ENCODE measurements at regions not wholly inside any gene's neighbourhood (a gene's known extent, or its start where the extent isn't known, plus 50 kb on each side); places are given as distances from the start of the nearest gene placed in this dataset.

- H3K4me3 ChIP-seq (ENCODE audit: low read depth, low read length): no peak overlapping the region
- peak; percentile 38 for DNase-seq (ENCODE audit: low read depth)
- no peak for TF ChIP-seq CTCF (conservative IDR thresholded peaks at IDR 0.05; ENCODE audit: low read depth, low read length)
These were observed 93.7 kb upstream of the DAP start for GRCh38 chr5:10854506-10855277.

DNA sequence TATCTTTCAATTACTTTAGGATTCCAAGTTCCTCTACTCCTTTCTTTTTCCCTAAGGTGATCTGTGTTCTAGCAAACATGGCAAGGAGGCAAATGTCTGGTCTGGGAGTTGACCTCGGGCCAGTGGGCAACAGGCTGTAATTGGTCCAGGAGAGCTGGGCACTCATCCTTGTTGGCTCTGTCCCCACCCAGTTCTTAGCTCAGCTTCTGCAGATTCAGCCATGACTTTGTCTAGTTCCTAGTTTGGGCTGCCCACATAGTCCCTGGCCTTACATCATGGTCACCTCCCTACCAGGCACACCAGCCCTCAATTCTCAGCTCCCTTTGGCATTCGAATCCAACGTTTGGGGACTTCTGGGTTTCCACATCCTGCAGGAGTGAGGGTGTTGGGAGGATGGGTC lies 92.1 kb upstream of the DAP start:
- H3K4me3 ChIP-seq (ENCODE audit: low read depth, low read length): no peak overlapping the region
- no peak for DNase-seq (ENCODE audit: low read depth)
- TF ChIP-seq CTCF (conservative IDR thresholded peaks at IDR 0.05; ENCODE audit: low read depth, low read length): no peak

GRCh38 chr5:10849278-10849677 lies 88.2 kb upstream of the DAP start:
- no peak for DNase-seq (ENCODE audit: low read depth)
- TF ChIP-seq CTCF (conservative IDR thresholded peaks at IDR 0.05; ENCODE audit: low read depth, low read length): no peak
- no peak overlapping the region for H3K4me3 ChIP-seq (ENCODE audit: low read depth, low read length)

- no peak overlapping the region for H3K4me3 ChIP-seq (ENCODE audit: low read depth, low read length)
- DNase-seq (ENCODE audit: low read depth): no peak
- no peak for TF ChIP-seq CTCF (conservative IDR thresholded peaks at IDR 0.05; ENCODE audit: low read depth, low read length)
These were observed 83.0 kb upstream of the DAP start for GRCh38 chr5:10844016-10844415.

DNA sequence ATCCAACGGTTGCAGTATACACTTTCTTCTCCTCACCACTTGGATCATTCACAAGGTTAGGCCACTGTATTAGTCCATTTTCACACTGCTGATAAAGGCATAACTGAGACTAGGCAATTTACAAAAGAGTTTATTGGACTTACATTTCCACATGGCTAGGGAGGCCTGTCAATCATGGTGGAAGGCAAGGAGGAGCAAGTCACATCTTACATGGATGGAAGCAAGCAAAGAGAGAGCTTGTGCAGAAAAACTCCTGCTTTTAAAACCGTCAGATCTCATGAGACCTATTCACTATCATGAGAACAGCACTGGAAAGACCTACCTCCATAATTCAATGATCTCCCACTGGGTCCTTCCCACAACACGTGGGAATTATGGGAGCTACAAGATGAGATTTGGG lies 81.8 kb upstream of the DAP start:
- no peak for DNase-seq (ENCODE audit: low read depth)
- no peak for TF ChIP-seq CTCF (conservative IDR thresholded peaks at IDR 0.05; ENCODE audit: low read depth, low read length)
- H3K4me3 ChIP-seq (ENCODE audit: low read depth, low read length): no peak overlapping the region

DNA sequence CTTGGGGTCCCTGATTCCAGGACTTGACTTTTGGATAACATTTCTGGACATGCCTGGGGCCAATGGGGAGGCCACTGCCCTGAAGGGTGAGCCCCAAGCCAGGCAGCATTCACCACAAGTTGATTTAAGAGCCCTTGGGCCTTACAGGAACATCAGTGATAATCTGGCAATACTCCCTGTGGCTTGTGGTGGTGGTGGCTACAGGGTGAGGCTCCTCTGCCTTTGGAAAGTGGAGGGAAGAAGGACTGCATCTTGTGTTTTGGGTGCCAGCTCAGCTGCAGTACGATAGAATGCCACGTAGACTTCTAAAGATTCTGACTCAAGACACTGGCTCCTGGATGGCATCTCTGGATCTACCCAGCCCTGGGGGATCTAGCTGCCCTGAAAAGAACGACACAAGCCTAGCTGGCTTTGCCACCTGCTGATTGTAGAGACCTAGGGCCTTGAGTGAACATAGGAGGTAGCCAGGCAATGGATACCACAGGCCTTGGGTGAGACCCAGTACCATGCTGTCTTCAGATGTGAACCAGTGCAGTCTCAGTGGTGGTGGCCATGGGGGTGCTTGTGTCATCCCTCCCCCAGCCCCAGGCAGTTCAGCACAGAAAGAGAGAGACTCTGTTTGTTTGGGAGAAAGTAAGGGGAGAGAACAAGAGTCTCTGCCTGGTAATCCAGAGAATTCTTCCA lies 79.0 kb upstream of the DAP start:
- no peak overlapping the region for H3K4me3 ChIP-seq (ENCODE audit: low read depth, low read length)
- DNase-seq (ENCODE audit: low read depth): no peak
- no peak for TF ChIP-seq CTCF (conservative IDR thresholded peaks at IDR 0.05; ENCODE audit: low read depth, low read length)

GRCh38 chr5:10839118-10839517 lies 78.1 kb upstream of the DAP start:
- no peak for TF ChIP-seq CTCF (conservative IDR thresholded peaks at IDR 0.05; ENCODE audit: low read depth, low read length)
- no peak overlapping the region for H3K4me3 ChIP-seq (ENCODE audit: low read depth, low read length)
- no peak for DNase-seq (ENCODE audit: low read depth)
